Lung microvascular endothelial cell (primary cell): ENCODE measurements at regions not wholly inside any gene's neighbourhood (a gene's known extent, or its start where the extent isn't known, plus 50 kb on each side); places are given as distances from the start of the nearest gene placed in this dataset.

Source experiments
- DNase-seq, 2 donors: peaks; one replicate each; pipeline versions ENCODE4 v3.0.0 to v3.0.0-alpha.2; 2010; ENCODE audit warnings: low read depth in 2 of 2

GRCh38 chr4:8735236-8736089, 136.2 kb downstream of the HMX1 start:
- no peak for DNase-seq

- DNase-seq: no peak
Measured at GRCh38 chr4:8732681-8733243, 138.9 kb downstream of the HMX1 start.

GRCh38 chr4:8732092-8732491, 139.5 kb downstream of the CPZ start:
- no peak for DNase-seq

- DNase-seq: no peak
Measured at GRCh38 chr4:8731364-8731763, 138.8 kb downstream of the CPZ start.

GRCh38 chr4:8730681-8731080, 138.1 kb downstream of the CPZ start:
- no peak for DNase-seq

GRCh38 chr4:8730159-8730558, 137.6 kb downstream of the CPZ start:
- no peak for DNase-seq

- no peak for DNase-seq
Measured at GRCh38 chr4:8729408-8730149, 137.0 kb downstream of the CPZ start.

- DNase-seq: no peak
Measured at GRCh38 chr4:8728536-8729407, 136.2 kb downstream of the CPZ start.

GRCh38 chr4:8727546-8728510, 135.3 kb downstream of the CPZ start:
- no peak for DNase-seq

GRCh38 chr4:8727131-8727530, 134.6 kb downstream of the CPZ start:
- no peak for DNase-seq

- DNase-seq: no peak
Measured at GRCh38 chr4:8726344-8726851, 133.8 kb downstream of the CPZ start.

GRCh38 chr4:8725845-8726244, 133.3 kb downstream of the CPZ start:
- DNase-seq: no peak

- no peak for DNase-seq
Measured at GRCh38 chr4:8725071-8725841, 132.7 kb downstream of the CPZ start.

GRCh38 chr4:8724436-8725070, 132.0 kb downstream of the CPZ start:
- DNase-seq: no peak

GRCh38 chr4:8723222-8723980, 130.8 kb downstream of the CPZ start:
- DNase-seq: no peak

- no peak for DNase-seq
Measured at GRCh38 chr4:8722556-8722955, 130.0 kb downstream of the CPZ start.

- DNase-seq: no peak
Measured at GRCh38 chr4:8721621-8722020, 129.1 kb downstream of the CPZ start.

GRCh38 chr4:8719421-8719820, 126.9 kb downstream of the CPZ start:
- DNase-seq: no peak
